HepG2 (cell line): ENCODE measurements at regions not wholly inside any gene's neighbourhood (a gene's known extent, or its start where the extent isn't known, plus 50 kb on each side); places are given as distances from the start of the nearest gene placed in this dataset.

Source experiments
- BRF2 ChIP-seq: sonication (generic); formaldehyde crosslinking; IDR thresholded peaks from 2 replicates; pipeline ENCODE4 v1.8.1; 2022; ENCODE audit warnings: mild to moderate bottlenecking, missing genetic modification reagents
- CREB1 ChIP-seq, 2 experiments: fragments of 450-650 bp in 1 of 2; IDR thresholded peaks; 2 replicates each; pipeline ENCODE4 v1.6.1; 2016 to 2017; ENCODE audit warnings: control low read depth in 1 of 2, mild to moderate bottlenecking in 1 of 2, missing compliant biosample characterization in 1 of 2, missing genetic modification characterization in 1 of 2
- ETV5 ChIP-seq: IDR thresholded peaks from 2 replicates; pipeline ENCODE4 v1.6.1; 2018; ENCODE audit warnings: missing biosample characterization, missing genetic modification reagents, inconsistent platforms, borderline replicate concordance
- HNRNPK ChIP-seq: fragments of 200-400 bp; formaldehyde crosslinking; IDR thresholded peaks from 2 replicates; pipeline ENCODE4 v1.6.1; 2018; ENCODE audit warnings: low read length, low read depth, moderate library complexity, mild to moderate bottlenecking; ENCODE audit not compliant: poor library complexity, severe bottlenecking
- KLF12 ChIP-seq: sonication (generic); formaldehyde crosslinking; IDR thresholded peaks from 2 replicates; pipeline ENCODE4 v1.4.0; 2020; ENCODE audit warnings: missing genetic modification reagents, borderline replicate concordance
- KMT2A ChIP-seq: sonication (generic); formaldehyde crosslinking; IDR thresholded peaks from 2 replicates; pipeline ENCODE4 v1.4.0; 2020; ENCODE audit warnings: missing genetic modification reagents
- MBNL3 ChIP-seq: fragments of 250-450 bp; sonication (Bioruptor Pico); conservative IDR thresholded peaks from 2 replicates; pipeline ENCODE4 v1.8.0; 2022; ENCODE audit warnings: mild to moderate bottlenecking, inconsistent platforms
- MIER3 ChIP-seq: IDR thresholded peaks from 2 replicates; pipeline ENCODE4 v1.6.1; 2016; ENCODE audit warnings: missing compliant biosample characterization, borderline replicate concordance
- MTA1 ChIP-seq: sonication (generic); formaldehyde crosslinking; IDR thresholded peaks from 2 replicates; pipeline ENCODE4 v1.4.0; 2020; ENCODE audit warnings: missing genetic modification reagents, mild to moderate bottlenecking, borderline replicate concordance
- MXD4 ChIP-seq: IDR thresholded peaks from 2 replicates; pipeline ENCODE4 v1.6.1; 2016; ENCODE audit warnings: mild to moderate bottlenecking, missing biosample characterization, missing genetic modification reagents
- NONO ChIP-seq, 2 experiments: fragments of 450-650 bp in 1 of 2; sonication (generic) in 1 of 2; formaldehyde crosslinking in 1 of 2; IDR thresholded peaks in 1 of 2; conservative IDR thresholded peaks in 1 of 2; 2 replicates each; pipeline versions ENCODE4 v1.6.1 to v1.8.0; 2017 to 2022; ENCODE audit warnings: mild to moderate bottlenecking in 1 of 2, missing genetic modification reagents in 1 of 2, moderate library complexity in 1 of 2
- RARA ChIP-seq: IDR thresholded peaks from 2 replicates; pipeline ENCODE4 v1.6.1; 2016; ENCODE audit warnings: missing genetic modification reagents, missing compliant biosample characterization
- SIN3A ChIP-seq: IDR thresholded peaks from 2 replicates; pipeline ENCODE4 v1.6.1; 2011; ENCODE audit warnings: low read depth, mild to moderate bottlenecking, control low read depth, low read length, borderline replicate concordance
- ZNF205 ChIP-seq: IDR thresholded peaks from 2 replicates; pipeline ENCODE4 v1.6.1; 2018; ENCODE audit warnings: missing biosample characterization, missing genetic modification reagents
- ZNF280B ChIP-seq: sonication (generic); formaldehyde crosslinking; IDR thresholded peaks from 2 replicates; pipeline ENCODE4 v1.5.0; 2020; ENCODE audit warnings: missing genetic modification reagents, mild to moderate bottlenecking, borderline replicate concordance
- ZNF292 ChIP-seq: sonication (generic); formaldehyde crosslinking; IDR thresholded peaks from 2 replicates; pipeline ENCODE4 v1.8.1; 2022; ENCODE audit warnings: mild to moderate bottlenecking, low read depth, missing genetic modification reagents, borderline replicate concordance
- ZNF331 ChIP-seq: sonication (generic); formaldehyde crosslinking; IDR thresholded peaks from 2 replicates; pipeline ENCODE4 v1.4.0; 2020; ENCODE audit warnings: missing genetic modification reagents
- ZNF33B ChIP-seq: sonication (generic); formaldehyde crosslinking; IDR thresholded peaks from 2 replicates; pipeline ENCODE4 v1.5.1; 2020; ENCODE audit warnings: mild to moderate bottlenecking, missing genetic modification reagents
- ZNF772 ChIP-seq: sonication (generic); formaldehyde crosslinking; IDR thresholded peaks from 2 replicates; pipeline ENCODE4 v1.5.0; 2020; ENCODE audit warnings: mild to moderate bottlenecking, missing genetic modification reagents
- ZSCAN5A ChIP-seq: sonication (generic); formaldehyde crosslinking; IDR thresholded peaks from 2 replicates; pipeline ENCODE4 v1.8.0; 2022; ENCODE audit warnings: mild to moderate bottlenecking, missing genetic modification reagents, borderline replicate concordance
- TF ChIP-seq, protein P1 (sequence below): IDR thresholded peaks from 2 replicates; pipeline ENCODE4 v1.6.1; 2016; ENCODE audit warnings: control low read depth
- TF ChIP-seq, protein P2 (sequence below): sonication (generic); formaldehyde crosslinking; IDR thresholded peaks from 2 replicates; pipeline ENCODE4 v1.8.1; 2022; ENCODE audit warnings: low read depth, mild to moderate bottlenecking, missing genetic modification reagents

- TF ChIP-seq ZSCAN5A (CRISPR knock-in tag), result peak; percentile 77; the same call in 1 of the 2 replicates
- TF ChIP-seq MIER3 (CRISPR knock-in tag), result peak; percentile 70; the same call in 1 of the 2 replicates
- 0 out of 2 replicates have a peak, but pooled peaks have one; percentile 19 for TF ChIP-seq ZNF331 (CRISPR knock-in tag)
- no peak for TF ChIP-seq MBNL3 (CRISPR knock-in tag)
- TF ChIP-seq, protein P1, sequence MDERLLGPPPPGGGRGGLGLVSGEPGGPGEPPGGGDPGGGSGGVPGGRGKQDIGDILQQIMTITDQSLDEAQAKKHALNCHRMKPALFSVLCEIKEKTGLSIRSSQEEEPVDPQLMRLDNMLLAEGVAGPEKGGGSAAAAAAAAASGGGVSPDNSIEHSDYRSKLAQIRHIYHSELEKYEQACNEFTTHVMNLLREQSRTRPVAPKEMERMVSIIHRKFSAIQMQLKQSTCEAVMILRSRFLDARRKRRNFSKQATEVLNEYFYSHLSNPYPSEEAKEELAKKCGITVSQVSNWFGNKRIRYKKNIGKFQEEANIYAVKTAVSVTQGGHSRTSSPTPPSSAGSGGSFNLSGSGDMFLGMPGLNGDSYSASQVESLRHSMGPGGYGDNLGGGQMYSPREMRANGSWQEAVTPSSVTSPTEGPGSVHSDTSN (CRISPR knock-in tag), result no peak
- TF ChIP-seq SIN3A, result 0 out of 2 replicates have a peak, but pooled peaks have one; percentile 60
- TF ChIP-seq ZNF280B, result no peak
- 0 out of 2 replicates have a peak, but pooled peaks have one; percentile 27 for TF ChIP-seq ZNF772
- TF ChIP-seq ZNF292 (CRISPR knock-in tag), result peak; percentile 93; the same call in 1 of the 2 replicates
- no peak for TF ChIP-seq ZNF205
- peak; percentile 62; the same call in 1 of the 2 replicates for TF ChIP-seq KMT2A (CRISPR knock-in tag)
- TF ChIP-seq BRF2 (CRISPR knock-in tag), result no peak
- no peak for TF ChIP-seq HNRNPK
- no peak for TF ChIP-seq KLF12 (CRISPR knock-in tag)
- TF ChIP-seq, protein P2, sequence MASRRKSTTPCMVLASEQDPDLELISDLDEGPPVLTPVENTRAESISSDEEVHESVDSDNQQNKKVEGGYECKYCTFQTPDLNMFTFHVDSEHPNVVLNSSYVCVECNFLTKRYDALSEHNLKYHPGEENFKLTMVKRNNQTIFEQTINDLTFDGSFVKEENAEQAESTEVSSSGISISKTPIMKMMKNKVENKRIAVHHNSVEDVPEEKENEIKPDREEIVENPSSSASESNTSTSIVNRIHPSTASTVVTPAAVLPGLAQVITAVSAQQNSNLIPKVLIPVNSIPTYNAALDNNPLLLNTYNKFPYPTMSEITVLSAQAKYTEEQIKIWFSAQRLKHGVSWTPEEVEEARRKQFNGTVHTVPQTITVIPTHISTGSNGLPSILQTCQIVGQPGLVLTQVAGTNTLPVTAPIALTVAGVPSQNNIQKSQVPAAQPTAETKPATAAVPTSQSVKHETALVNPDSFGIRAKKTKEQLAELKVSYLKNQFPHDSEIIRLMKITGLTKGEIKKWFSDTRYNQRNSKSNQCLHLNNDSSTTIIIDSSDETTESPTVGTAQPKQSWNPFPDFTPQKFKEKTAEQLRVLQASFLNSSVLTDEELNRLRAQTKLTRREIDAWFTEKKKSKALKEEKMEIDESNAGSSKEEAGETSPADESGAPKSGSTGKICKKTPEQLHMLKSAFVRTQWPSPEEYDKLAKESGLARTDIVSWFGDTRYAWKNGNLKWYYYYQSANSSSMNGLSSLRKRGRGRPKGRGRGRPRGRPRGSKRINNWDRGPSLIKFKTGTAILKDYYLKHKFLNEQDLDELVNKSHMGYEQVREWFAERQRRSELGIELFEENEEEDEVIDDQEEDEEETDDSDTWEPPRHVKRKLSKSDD (CRISPR knock-in tag), result no peak
- TF ChIP-seq MTA1, result no peak
- no peak for TF ChIP-seq NONO (IDR thresholded peaks at IDR 0.05)
- TF ChIP-seq NONO (CRISPR knock-in tag; conservative IDR thresholded peaks at IDR 0.05), result 0 out of 2 replicates have a peak, but pooled peaks have one; percentile 48
- TF ChIP-seq CREB1 (IDR thresholded peaks at IDR 0.05), result peak; percentile 35; the same call in 1 of the 2 replicates
- TF ChIP-seq CREB1 (CRISPR knock-in tag; IDR thresholded peaks at IDR 0.05), result no peak
- no peak for TF ChIP-seq ZNF33B (CRISPR knock-in tag)
- peak; percentile 84 for TF ChIP-seq RARA (CRISPR knock-in tag)
- TF ChIP-seq ETV5 (CRISPR knock-in tag), result peak; percentile 82; the same call in 1 of the 2 replicates
- TF ChIP-seq MXD4 (CRISPR knock-in tag), result no peak
Measured at GRCh38 chr11:14584595-14584994, 59.0 kb upstream of the PDE3B start (continued).
